Ramos (cell line): ENCODE measurements at regions not wholly inside any gene's neighbourhood (a gene's known extent, or its start where the extent isn't known, plus 50 kb on each side); places are given as distances from the start of the nearest gene placed in this dataset.

ENCODE experiments used
- in situ Hi-C: fragments of 300-500 bp; cut with MboI; formaldehyde crosslinking; loops from one replicate; pipeline ENCODE4 v1.14.3; 2022; ENCODE audit warnings: low sequenced_read_pairs; ENCODE audit not compliant: unreplicated experiment

DNA sequence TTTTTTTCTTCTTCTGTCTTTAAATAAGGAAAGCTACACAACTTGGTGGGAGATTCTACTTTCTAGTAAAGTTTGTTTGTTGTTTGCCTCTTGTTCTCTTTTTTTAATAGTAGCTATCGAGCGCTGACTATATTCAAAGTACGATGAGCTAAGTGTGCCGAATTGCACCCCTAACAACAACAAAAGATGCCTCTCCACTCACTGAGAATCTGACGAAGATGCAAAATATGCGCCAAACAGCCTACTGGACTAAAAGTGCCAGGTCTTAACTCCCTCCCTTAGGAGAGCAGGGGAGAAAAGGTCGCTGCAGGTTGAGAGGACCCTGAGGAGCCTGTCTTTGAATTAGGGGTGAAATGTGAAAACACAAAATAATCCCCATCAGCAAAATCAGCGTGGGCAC is 713.8 kb upstream of the WWC1 start:
- in situ Hi-C loops, result no loop called here

DNA sequence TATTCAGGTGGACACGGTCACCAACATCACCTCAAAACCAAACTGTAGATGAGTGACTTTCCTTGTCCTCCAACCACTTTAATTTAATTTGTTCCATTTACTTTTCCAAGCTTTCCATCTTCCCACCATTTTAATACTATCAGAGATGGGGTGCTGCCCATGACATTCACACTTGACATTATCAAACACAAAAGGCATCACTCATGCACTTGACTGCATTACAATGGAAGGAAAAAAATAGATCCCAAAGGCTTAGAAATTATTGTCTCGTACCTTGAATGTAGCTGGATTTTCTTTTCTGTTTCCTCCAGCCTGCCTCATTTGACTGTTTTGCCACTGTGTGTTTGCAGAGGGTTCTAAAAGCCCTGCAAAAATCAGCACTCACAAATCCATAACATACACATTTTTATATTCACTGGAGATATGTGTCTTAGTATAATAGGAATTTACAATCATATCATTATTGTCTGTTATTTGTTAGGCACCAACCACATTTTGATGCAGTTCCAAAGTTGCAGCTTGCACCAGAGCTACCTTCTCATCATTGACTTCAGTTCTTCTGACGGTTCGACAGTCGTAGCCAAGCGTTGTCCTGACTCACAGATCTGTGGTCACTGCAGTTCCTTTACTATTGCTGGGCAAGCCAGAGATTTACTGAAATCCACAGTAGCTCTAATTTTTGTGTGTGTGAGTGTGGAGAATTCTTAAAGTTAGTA is 712.3 kb upstream of the WWC1 start:
- in situ Hi-C loops, result no loop called here

DNA sequence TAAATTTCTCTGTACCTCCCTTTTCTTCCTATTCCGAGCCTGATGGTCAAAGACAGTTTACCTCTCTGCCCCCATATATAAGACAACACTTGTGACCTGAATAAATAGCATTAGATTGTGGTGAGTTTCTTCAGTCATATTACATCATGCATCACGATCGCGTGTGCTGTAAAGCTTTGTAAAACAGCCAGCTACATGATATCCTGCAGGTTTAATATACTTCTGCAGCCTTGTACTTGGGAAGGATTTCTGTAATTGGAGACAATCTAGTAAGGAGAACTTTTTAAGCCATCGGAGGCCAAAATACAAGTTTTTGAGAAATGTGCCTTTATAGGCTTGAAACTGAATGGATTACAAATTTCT is 711.8 kb upstream of the WWC1 start:
- in situ Hi-C loops, result no loop called here

DNA sequence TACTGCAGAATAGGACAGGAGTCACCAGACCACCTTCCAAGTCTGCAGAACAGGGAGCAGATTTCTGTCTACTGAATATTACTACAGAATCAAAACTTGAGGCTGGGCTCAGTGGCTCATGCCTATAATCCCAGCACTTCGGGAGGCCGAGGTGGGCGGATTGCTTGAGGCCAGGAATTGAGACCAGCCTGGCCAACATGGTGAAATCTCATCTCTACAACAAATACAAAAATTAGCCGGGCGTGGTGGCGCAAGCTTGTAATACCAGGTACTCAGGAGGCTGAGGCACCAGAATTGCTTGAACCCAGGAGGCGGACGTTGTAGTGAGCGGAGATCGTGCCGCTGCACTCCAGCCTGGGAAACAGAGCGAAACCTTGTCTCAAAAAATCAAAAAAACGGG is 710.8 kb upstream of the WWC1 start:
- in situ Hi-C loops, result no loop called here

DNA sequence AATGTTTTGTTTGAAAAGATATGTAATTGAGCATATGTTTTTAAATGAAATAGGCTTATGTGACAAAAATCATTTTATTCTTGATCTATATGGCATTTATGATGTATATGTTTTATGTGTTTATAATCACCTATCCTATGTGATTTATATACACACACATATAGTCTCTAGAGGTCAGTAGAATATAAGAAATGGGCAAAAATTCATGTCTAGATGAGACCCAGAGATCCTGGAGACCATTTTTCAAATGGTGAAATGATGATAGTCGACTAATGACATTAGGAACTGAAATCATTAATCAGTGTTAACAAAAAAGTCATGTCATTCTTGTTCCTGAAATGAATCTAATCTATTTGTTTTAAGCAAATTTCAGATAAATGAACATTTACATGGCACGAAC is 709.2 kb upstream of the WWC1 start:
- in situ Hi-C loops, result no loop called here

DNA sequence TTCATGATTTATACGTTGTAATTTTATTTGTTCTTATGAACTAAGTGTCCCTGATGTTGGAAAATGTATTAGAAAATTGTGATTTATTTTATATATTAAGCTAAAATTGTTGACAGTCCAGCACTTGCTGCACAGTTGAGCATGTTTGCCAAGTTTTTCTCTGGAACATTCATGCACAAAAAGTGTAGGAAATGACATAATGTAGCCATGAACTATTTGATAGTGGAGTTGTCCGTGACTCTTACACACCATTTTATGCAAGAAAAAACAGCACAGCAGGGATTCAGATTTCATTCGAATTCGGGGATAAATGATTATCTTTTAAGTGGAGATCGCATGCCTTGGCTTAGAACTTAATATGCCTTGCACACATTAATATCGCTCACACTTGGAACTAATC is 708.6 kb upstream of the WWC1 start:
- in situ Hi-C loops, result no loop called here

DNA sequence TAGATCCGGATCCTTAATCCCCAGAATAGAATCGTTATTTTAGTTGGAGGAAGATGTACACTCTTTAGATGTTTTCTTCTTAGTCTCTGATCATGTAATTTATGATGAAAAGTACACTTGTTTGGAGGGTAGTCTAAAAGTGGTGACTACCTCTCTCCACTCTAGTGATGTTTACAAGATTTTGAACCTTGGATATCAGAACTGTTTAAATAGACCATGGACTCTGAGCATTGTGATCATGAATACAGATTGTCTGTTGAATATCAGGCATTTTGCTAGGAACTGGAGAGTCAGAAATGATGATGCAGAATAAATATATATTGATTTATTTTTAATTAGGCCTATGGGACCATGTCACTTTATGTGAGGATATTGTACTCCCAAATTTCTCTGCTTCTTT is 706.3 kb upstream of the WWC1 start:
- in situ Hi-C loops, result no loop called here

DNA sequence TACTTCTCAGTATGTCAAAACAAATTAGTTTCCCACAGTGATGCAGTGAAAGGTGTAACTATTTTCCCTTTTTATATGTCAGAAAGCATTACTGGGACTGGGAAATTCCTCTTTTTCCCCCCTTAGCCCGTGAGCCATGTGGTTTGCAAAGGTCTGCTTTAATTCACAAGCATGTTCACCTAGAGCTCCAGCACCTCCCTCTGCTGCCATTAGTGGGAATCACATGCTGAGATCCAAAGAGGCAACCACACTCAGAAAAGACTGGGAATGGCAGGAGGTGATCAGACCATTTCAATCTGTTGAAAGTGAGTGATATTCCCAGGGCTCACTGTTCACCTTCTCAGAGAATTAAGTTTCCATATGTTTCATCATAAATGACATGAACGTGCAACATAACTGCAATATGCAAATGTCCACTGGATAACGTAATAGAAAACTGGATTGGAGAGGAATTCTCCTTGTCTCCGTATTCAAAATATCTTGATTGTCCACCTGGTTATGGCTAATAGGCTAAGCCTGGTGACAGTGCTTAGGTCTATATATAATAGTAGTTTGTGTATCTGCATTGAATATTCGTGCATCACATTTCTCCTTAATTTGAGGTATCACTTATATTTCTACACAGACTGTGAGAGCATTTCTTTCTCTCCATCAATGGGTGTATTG is 703.5 kb upstream of the WWC1 start:
- in situ Hi-C loops, result no loop called here

DNA sequence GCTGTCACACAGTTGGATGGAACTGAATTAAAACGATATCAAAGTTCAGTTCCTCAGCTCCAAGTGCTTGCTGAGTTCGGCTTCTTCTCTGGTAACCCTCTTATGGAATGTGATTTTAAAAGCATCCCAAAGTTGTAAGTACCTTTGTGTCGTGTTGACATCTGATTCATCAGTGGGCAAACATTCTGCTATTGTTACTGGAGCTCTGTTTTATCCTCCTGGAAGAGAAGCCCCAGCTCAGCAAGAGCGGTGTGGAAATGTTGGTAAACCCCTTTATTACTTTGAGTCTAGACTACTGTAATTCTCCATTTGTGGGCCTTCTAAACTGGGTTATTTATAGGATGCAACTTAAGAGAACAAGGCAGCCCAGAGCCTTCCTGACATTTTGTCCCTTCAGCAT is 699.3 kb upstream of the WWC1 start:
- in situ Hi-C loops, result no loop called here

DNA sequence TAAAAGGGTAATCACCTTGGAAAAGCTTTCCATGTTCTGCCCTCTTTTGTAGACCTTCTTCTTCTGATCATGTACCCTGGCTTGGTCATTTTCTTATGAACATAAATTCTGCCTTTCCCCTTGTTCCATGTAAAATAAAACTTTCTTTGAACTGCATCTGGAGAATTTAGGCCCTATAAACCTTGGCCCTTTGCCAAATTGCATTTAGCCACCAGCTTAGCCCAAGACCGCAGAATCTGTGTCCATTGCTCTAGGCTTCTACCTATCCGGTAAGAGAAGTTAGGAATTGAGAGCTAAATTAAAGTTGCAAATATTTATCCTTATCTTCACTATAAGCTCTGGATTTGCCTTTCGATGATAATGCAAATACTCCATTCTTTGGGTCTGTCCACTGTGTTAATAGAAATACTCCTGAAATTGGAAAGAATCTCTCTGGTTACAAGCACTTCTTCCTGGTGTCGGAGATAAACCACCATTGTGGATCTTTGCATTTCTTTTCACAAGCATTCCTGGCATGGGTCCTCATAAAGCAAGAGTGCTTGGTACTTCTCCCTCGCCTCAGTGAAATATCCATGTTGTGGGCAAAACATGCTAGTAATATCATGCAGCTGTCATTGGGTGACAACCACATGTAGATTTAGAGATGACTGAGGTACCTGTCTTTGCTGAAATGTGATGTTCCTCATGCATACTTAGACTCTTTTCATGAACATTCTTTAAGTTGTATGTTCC is 698.0 kb upstream of the WWC1 start:
- in situ Hi-C loops, result no loop called here

DNA sequence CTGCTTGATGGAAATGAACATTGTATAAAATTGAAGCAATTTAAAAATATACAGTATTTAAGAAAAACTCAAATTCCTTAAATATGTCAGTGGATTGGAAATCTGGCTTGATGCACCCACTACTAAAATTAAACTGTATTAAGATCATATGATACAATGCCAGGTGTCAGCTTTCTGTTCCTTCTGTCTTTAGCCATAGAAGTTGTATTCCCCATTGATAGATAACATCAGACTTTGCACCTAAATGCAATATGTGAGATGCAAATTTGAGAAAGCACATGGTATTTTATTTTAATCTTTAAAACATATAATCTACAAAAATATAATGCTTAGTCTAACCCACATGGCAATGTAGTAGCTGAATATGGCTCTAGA is 697.4 kb upstream of the WWC1 start:
- in situ Hi-C loops, result no loop called here

DNA sequence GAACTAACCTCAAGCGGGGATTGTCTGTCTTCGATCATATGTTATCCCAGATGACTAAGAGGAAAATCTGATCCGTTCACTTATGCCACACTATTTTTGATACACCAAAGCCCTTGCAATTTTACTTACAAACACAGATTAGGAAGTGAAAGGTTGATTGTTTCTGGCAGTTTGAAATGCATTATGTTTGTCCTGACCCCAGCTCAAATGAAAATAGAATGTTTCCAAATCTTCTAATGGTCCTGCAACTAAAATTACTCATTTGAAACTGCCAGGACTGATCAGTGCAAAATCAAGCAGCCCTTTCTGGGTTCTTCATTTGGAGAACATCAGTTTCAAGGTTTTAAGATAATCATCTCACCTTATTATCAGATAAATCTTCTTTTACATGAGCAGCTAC is 696.7 kb upstream of the WWC1 start:
- in situ Hi-C loops, result no loop called here

DNA sequence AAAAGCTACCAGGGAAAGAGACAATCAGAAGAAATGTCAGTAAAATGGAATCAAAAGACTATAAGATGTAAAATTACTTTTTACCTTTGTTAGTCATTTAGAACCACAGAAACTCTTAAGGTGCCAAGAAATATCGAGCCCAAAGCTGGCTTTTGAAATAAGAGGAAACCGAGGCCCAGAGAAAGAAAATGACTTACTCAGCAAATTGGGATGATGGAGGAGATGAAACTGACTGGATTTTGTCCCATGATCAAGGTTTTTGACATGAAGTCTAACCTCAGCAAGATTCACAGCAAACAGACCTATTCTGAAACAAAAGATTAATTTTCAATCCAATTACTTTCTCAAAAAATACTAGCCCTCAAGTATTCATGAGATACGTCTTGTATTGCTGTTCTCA is 696.2 kb upstream of the WWC1 start:
- in situ Hi-C loops, result no loop called here

DNA sequence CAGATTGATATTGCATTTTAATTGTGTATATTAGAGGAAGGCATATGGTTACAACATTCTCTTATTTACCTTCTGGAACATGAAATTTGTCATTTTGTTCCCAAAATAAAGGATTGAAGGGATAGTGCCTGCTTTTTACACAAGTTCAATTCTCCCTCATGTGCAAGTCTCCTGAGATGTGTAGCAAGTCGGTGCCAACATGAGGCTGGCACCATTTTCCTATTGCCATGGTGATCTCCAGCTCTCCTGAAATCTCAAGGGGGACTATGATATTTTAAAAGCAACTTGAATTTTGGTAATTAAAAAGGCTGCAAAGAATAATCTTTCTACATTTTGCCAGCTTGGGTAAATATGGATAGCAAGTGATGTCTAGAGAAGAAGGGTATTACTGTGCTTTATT is 693.3 kb upstream of the WWC1 start:
- in situ Hi-C loops, result no loop called here

DNA sequence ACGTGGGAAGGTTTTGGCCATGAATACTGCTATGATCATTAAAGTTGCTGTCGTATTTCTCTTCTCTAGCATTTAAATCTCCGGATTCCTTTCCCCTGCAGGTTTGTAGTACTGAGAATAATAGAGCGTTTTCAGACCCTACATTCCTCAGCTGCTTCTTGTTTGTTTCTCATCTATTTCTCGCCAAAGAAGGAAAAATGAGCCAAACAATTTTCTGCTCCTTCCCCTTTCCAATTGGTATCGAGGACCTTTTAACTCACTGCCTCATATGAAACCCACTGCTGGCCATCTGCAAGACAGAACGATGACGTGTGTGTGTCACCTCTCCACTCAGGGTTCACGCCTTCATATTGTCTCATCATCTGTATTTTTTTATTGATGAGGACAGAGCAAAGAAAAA is 689.4 kb upstream of the WWC1 start:
- in situ Hi-C loops, result no loop called here

DNA sequence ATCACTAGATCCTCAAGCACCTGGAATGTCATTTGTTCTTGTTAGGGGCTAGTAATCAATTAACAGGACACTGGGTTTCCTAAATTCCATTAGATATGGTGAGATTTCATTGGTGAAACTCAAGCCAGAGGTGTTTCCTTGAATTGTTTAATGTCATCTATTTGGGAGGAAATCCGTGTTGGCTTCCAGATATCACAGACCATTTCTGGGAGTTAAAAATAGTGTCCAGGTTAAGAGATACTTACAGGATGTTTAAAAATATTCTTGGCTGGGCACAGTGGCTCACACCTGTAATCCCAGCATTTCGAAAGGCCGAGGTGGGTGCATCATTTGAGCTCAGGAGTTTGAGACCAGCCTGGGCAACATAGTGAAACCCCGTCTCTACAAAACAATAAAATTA is 688.3 kb upstream of the WWC1 start:
- in situ Hi-C loops, result no loop called here

DNA sequence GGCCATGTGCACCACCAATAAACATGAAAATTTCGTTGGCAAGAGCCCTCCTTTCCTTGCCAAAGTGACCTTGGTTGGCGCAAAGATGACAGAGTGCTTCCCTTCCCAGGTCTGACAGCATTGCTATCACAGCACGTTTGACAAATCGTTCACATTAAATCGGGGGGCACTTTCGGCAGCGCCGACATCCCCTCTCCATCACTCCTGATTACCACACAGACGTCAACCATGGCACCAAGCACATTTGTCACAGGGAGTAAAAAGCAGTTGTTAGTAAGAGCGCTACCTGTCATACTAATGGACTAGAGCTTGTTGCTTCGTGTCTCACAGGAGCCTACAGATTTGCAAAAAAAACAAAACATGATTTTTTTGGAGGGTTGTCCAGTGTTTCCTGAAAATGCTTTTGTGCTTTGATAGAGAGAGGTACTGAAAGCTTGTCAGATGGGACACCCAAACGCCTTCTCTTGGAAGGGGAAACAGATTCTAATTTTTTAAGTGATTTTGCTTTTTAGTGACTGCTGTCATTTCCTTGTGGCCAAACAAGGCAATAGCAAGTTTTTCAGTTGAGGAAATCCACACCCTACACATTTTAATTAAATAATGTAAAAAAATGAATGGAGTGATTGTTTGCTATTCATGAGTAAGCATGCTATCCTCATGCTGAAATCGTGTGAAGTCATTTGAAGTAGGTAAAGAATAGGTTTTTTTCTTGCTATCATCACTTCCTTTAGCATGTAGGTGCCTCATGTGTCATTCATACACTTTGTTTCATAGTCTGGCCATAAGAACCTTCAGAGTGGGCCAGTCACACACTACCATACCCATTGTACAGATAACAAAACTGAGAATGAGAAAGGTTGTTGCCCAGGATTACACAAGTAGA is 682.8 kb upstream of the WWC1 start:
- in situ Hi-C loops, result no loop called here

DNA sequence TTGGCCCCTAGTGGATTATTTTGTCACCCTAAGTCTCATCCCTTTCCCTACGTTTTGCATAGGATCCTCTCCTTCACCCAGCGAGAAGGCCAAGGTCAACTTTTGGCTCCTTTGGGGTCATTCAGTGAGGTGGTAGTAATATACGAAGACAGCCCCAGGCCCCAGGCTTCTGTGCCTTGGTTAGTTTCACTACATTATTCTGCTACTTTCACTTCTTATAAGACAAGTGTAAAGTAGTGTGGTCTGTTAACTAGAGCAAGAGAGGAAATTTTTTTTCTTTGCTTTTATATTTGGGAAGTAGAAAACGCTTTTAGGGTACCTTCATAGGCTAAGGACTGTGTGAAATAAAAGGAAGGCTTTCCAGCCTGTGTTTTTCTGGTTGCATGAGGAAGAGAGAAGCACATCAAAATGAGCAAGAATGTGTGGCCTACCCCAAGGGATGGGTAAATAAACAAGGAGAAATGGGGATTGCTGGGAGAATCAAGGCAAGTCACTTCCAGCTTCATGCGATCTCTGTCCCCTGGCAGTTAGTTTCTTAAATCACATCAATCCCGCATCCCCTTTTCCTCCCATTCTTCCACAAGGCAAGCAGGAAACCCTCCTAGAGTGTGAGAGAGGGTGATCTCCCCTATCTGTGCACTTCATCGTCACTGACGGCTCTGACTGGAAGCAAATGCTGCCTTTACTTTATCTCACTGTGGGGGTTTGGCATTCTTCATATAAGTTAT is 677.0 kb upstream of the WWC1 start:
- in situ Hi-C loops, result no loop called here

DNA sequence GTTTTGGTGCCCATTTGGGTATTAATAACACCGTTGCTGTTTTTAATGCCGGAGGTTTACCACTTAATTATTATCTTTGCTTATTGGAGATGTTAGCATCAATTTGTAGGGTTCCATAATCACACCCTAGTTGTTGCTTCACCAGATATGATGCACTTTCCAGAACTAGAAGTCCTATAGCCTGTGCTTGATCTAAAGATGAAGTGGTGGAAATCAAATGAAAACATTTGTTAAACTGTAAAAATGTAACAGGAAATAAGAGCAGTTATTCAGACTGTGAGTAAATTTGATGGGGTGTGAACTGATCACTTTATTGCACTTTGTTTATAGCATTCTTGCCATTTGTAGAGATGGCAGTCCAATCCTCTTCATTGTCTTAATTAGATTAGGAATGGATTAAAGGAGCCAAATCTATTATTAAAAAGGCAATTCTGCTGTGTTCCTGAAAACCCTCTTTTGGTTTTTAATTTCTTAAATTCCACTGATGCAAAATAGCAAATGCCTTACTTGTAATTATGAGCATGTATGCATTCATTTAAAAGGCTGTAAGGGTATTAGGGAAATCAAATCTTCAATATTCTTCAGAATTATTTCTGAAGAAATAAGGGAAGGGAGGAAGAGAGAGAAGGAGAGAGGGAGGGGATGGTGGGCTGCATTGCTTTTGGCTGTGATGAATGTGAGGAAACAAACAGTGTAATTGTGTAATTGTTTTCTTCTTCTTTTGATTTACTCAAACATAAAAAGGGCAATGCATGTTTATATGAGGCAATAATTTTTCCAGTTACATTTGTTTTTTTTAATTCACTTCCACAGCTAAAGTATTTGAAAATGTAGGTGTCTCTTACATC is 675.2 kb upstream of the WWC1 start:
- in situ Hi-C loops, result no loop called here
